ENCODE measurements at regions not wholly inside any gene's neighbourhood (a gene's known extent, or its start where the extent isn't known, plus 50 kb on each side); places are given as distances from the start of the nearest gene placed in this dataset.
"Not testable (repeated sequence)": the region's sequence is repeated elsewhere in the genome, so short reads cannot be mapped to it uniquely, and the experiment has no call there.

DNA sequence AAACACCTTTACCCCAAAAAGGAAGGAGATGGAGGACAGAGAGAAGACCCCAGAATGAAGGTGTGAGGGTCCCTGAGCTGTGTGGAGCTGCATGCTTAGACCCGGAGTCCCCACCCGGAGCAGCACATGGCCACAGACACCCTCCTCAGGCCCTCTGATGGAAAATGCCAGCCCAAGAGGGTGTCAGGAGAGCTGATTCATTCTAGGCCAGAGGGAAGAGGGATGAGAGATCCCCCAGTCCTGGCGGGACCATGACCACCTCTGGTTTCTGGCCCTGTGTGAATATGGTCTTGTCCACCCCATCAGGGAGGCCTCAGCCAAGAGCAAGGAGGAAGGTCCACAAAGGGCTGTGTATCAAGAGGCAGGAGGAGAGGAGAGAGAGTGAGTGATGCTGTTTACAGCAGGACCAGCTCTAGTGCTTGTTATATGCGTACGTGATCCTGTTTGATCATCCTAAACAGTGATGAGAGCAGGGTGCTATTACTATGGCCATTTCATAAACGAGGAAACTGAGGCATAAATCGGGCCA is 186.6 kb upstream of the HAAO start:
- DNase-seq = no peak

DNA sequence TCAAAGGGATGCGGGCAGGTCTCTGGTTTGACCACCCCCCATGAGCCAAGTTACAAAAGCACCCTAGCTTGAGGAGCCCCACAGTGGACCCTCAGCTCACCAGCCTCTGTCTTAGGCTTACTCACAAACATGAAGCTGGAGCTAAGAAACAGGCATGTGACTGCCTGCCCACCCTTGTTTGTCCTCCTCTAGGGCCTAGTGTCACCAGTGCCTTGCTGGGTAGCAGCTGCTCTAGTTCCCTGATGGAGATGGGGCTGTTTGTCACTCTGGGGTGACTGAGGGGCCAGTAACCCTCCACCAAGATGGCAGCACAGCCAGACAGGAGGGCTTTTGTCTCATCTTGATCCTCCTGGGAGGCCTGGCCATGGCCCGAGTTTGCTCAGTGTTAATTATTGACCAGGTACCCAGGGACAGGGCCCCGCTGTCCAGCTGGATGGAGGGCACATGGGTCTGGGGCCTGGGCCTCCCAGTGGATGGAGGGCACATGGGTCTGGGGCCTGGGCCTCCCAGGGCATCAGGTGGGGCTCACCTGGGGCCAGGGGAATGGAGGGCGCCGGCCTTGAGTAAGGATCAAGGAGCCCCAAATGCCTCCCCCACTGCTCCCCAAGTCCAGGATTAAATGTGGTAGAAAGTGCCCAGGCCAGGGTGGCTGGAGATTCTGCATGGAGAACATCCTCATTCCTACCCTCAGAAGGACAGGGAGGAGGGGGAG is 185.9 kb upstream of the HAAO start:
- no peak for DNase-seq

DNA sequence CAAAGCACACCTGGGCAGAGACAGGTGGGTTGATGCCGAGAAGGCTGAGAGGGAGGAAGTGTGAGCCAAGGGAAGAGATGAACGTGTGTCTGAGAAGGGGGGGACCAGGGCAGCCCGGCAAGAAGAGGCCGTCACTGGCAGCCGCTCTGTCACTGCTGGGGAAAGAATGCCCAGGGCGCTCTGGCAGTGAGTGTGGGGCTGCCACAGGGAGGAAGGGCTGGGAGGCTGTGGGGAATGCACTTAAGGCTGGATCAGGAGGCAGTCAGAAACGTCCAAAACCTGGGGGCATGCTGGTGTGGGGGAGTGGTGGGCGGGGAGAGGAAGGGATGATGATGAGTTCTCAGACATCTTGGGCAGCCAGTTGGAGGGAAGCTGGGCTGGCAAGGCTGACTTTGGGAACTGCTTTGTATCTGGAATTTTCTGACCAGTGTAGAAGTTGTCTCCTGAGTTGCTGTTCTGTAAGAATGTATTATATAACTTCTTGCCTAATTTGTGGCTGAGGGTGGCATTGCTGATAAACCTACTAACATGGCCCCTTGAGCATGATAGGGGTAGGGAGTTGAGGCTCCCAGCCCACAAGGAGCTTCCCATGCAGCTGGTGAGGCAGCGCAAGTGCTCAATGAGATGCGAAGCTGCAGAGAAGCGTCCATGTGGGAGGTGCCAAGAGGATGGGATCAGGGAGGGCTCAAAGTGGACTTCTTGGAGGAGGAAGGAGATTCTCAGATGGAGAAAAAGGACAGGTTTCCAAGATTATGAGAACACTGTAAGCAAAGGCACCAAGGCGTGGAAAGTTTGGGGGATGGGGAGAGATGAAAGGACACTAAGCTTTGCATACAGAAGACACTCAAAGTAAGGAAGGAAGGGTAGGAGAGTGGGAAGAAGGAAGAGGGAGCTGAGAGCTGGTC is 185.1 kb upstream of the HAAO start:
- peak in 1 of 56 donors; percentile 29 for DNase-seq

DNA sequence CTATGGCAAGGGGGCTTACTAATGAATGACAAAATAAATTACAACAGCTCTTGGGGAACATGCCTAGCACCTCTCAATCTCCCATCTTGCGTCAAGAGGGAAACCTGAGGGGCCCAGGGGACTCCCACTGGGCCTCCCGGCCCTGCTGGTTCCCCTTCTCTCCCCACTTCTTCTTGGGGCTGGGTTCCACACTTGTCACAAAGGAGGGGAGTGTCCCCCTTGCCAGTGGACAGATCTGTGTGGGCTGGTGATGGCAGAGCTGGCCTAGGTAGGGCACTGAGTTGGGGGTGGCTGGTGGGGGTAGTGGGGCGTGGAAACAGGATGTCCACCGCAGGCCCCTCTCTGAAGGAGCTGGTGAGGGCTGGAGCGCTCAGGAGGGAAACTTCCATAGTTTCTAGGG is 184.0 kb upstream of the HAAO start:
- DNase-seq = no peak

DNA sequence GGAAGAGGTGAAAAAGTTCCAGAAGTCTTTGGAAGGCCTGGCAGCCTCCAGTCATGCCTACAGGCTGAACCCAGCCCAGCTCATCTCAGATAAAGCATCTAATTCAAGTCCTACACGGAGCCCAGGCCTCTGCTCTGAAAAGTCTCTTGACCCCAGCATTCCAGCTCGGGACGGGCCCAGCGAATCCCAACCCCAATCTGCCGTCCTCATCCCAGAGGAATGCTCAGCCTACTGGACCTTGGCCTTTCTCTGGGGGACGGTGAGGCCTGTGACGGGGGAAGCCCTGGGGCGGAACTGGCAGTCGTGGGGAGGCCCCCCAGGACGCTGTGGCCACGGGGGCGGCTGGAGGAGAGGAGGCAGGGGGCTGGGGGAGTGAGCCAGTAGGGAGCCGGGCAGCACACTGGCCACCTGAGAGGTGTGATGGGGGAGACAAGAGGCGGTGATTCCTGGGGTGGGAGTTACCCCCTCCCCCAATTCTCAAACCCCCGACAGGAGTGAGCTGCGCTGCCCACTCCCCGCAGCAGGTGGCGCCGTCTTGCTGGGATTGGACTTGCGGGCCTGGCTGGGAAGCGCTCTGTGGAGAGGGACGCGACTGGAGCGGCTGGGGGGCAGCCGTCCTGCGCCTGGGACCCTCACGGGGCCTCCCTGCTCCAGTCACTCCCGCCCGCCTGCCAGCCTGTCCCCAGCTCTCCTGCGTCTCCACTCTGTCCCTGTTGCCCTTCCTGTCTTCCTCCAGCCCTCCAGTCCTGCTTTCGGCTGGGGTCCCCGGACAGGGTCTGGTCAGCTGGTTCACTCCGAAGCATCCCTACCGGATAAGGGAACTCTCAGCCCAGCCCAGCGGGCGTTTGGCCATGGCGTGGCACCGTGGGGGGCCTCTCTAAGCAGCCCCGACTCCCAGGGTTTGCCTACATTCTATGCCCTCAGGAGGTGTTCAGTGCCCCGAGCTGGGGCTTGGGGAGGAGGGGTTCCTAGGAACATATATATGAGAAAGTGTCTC is 182.6 kb upstream of the HAAO start:
- DNase-seq = peak in 54 of 56 donors; percentile 4 to 85 (median 54)

DNA sequence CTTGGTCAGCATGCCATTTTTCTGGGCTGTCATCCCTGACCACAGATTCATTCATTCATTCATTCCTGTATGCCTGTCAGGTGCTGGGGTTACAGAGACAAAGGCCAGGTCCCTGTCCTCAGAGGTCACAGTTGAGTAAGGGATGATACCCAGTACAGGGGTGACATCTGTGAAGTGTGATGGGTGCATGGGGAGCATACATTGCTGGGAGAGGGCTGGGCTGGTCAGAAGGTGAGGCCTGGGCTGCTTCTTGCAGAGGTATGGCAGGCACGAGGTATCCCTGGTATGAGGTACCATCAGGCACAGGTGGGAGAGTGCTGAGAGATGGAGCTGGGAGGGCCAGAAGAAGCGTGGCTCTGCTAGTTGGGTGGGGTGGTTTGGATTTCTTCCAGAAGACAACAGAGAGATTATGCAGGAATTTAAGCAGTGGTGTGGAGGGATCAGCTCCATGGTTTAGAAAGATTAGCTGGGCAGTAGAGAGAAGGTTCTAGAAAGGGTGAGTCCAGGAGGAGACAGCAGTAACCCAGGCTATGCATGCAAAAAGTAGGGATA is 181.9 kb upstream of the HAAO start:
- no peak for DNase-seq

DNA sequence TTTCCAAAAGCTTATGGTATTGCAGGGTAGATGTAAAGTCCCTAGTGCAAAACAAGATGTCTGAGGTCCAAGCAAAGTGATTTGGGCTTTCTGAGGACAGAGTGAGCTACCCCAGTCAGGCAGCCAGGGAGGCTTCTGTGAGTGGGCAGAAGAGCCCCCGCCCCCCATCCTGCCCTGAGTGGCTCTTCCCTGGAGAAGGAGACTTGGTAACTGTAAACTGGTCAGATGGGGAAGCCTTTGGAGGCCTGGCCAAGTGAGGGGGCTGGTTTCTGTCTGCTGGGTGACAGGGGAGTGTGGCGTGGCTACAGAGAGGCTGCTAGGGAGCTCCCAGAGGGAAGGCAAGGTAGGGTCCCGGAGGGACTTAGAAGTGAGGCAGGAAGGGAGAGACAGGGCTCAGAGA is 181.3 kb upstream of the HAAO start:
- no peak for DNase-seq

DNA sequence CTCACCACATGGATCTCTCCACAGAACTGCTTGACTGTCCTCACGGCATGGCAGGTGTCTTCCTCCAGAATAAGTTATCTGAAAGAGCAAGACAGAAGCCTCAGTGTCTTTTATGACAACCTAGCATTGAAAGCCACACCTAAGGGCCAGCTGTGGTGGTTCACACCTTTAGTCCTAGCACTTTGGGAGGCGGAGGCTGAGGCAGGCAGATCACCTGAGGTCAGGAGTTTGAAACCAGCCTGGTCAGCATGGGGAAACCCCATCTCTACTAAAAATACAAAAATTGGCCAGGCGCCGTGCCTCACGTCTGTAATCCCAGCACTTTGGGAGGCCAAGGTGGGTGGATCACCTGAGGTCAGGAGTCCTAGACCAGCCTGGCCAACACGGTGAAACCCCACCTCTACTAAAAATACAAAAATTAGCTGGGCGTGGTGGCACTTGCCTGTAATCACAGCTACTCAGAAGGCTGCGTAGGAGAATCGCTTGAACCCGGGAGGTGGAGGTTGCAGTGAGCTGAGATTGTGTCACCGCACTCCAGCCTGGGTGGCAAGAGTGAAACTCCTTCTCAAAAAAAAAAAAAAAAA is 180.6 kb upstream of the HAAO start:
- DNase-seq = not testable (repeated sequence)

DNA sequence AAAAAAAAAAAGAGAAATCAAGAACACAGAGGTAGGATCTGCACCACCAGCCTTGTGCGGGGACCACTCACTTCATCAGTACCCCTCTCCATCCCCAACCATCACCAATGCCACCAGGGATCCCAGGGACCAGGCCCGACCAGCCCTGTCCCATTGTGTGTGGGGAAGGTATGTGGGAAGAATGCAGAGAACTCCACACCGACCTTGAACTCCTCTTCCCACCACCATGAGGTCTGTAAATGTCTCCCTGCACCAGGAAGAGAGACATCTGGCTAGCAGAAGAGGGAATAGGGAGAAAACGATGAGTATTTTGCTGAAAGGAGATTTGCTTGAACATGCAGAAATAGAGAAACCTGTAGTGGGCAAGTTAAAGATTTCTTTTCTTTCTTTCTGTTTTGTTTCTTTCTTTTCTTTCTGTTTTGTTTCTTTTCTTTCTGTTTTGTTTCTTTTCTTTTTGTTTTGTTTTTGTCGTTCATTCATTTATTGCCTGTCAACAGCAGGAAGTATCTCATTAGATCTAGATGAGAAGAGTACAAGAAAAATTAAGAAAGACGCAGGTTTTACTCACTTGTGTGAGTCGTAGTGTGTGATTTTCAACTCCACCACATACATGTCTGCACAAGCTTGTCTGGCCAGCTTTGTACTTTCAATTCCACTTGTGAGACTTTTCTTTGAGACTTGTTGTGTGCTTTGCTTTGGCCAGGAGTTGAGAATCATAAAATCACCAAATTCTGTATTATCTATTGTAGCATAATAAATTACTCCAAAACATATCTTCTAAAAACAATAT is 179.8 kb upstream of the HAAO start:
- DNase-seq = no peak

DNA sequence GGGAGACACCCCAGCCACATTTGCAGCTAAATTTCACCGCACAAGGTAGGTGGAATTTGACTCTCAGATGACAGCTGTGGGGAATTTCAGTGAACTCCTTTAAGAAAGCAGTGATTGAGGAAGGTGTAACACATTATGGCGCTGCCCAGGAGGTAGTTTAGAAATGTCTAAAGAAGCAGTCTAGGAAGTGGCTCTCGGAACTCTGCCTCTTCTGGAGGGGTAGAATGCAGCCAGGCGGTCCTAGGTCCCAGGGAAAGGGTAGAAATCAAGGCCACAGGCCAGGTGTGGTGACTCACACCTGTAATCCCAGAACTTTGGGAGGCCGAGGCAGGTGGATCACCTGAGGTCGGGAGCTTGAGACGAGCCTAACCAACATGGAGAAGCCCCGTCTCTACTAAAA is 179.0 kb upstream of the HAAO start:
- DNase-seq = no peak

DNA sequence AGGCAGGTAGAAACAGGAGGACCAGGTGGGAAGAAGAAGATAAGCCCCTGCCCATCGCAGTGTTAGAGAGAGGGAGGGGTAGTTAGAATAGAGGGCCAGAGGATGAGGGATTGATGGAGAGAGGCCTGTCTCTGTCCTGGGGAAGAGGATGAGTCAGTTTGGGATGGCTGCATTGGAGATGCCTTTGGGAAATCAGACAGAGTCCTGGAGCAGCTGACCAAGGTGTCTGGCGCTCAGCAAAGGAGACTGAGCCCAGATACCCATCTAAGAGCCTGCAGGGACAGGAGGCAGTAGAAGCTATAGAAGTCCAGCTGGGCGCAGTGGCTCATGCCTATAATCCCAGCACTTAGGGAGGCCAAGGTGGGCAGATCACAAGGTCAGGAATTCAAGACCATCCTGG is 177.8 kb upstream of the HAAO start:
- DNase-seq = no peak

DNA sequence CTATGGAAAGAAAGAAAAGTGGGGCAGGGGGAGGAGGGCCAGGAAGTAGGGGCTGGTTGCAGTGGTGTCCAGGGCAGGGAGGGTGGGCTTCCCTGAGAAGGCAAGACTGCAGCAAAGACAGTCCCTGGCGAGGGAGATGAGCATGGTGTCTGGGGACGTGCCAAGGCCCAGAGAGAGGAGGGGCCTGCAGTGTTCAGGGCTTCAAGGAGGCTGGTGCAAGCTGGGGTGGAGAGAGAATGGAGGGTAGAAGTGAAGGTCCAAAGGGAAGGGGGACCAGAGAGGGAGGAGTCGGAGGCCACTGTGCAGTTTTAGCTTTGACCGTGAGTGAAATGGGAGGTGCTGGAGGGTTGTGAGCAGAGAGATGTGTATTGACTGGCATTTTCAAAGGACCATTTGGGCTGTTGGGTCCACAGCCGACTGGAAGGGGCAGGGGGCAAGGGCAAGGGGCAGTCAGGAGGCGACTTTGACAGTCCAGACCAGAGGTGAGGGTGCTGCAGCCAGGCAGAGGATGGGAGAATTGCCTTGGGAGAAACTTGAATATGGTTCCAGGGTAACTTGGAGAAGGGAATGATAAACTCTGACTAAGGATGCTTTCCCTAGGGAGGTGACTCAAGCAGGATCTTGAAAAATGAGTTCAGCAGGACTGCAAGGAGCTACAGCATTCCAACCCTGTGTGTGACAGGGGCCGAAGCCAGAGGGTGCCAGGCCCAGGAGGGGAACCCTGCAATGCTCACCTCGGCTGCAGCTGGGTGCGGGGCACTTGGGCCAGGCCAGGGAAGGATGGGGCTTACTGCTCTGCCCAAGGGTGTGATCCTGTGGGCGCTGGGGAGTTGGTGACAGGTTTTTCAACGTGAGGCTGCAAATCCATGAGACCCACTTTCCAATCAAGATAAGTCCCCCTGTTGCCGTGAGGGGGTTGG is 177.1 kb upstream of the HAAO start:
- no peak for DNase-seq

DNA sequence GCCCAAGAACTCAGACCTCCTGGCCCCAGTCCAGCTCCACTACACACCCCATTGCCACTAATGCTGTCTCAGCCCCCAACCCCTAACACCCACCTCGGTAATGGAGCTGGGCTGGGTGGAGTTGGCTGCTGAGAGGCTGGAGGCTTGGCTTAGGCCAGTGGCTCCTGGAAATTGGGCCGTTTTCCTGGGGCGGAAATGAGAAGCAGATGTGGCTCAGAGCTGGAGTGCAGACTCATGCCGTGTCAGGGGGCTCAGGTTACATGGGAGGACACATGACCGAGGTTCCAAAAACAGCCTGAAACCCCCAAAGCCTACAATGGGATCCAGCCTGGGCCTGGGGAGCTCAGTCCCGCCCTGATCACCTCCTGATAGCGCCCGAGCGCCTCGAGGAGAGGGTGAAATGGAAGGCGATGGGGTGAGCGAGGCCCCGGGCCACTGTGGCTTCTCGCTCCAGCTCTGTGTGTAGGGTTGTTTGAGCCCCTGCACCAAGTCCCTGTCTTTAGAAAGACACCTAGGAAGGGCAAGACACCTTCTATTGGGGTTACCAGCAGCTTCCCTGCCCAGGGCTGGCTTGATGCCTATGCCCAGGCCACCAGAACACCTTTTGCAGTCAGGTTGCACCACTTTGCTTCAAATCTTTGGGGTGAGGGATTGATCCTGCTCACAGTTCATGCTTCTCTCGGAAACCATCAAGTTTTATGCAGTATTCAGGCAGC is 175.7 kb upstream of the HAAO start:
- no peak for DNase-seq

DNA sequence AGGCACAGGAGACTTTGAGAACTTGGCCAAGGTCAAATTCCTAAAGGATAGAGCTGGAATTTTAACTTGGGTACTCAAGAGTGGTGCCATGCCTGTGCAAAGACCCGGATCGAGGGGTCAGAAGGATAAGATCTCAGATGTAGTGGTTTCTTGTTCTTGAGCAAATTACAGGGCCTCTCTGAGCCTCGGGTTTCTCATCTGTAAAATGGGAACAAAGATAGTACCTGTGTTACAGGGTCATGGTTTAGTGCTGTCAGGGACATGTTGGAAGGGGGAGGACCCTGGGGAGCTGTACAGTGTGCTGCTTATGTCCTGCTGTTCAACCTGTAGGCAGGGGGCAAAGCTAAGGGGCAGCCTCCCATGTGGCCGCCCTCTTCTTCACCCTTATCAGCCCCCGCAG is 173.5 kb upstream of the HAAO start:
- no peak for DNase-seq

DNA sequence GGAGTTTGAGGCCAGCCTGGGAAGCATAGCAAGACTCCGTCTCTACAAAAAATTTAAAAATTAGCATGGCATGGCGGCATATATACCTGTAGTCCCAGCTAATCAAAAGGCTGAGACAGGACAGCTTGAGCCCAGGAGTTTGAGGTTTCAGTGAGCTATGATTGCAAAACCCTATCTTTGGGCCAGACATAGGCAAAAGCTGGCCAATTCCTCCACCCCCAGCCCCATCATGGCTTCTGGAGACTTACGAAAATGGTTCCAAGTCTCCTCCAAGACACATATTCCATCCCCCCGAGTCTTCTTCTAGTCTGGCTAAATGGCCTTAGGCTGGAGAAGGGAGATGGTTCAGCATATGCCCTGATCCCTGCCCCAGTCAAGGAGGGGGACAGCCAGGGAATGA is 172.8 kb upstream of the HAAO start:
- DNase-seq = no peak

DNA sequence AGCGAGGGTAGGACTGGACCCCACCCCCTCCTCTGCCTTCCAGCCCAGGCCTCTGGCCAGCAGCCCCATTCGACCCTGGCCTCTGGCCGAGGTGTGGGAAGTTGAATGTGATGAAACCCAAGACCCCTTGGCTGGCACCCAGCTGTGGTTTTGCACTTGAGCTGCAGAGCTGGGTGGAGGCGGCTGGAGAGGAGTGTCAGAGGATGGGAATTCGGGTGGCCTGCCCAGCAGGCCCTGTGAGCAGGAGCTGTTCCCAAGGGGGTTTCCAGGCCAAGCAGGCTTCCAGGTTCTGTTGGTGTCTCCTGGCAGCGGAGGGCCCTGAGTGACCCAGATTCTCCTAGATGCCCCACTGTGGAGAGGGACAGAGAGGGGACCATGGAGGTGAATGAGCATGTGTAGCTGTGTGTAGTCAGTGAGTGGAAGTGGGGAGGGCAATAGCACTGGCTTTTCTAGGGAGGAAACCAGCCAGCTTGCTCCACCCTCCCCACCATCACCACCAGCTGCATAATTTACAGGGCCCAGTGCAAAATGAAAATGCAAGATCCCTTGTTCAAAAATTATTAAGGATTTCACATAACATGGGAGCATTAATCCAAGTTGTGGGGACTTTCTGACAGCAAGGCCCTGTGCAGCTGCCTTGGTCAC is 172.2 kb upstream of the HAAO start:
- DNase-seq = peak in 43 of 56 donors; percentile 9 to 75 (median 38)

DNA sequence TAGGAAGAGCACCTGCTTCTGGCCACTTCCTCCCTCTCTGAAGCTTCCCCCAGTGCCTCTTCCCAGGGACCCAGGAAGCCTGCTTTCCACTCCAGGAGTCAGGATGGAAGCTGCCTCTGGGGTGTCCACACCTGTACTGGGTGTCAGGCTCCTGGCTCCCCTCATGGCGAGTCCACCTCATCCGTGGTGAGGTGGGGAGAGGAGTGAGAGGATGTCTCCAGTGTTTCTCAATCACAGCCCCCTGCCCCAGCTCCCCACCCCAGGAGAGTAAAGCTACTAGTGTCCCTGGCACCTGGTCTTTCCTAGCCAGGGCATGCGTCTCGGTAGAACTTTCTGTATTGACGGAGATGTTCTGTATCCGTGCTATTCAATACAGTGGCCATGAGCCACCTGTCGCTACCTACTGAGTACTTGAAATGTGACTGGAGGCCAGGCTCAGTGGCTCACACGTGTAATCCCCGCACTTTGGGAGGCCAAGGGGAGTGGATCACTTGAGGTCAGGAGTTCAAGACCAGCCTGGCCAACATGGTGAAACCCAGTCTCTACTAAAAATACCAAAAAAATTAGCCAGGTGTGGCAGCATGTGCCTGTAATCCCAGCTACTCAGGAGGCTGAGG is 171.2 kb upstream of the HAAO start:
- no peak for DNase-seq

Measured in nucleus accumbens (tissue), 56 donors.